ENCODE measurements at regions not wholly inside any gene's neighbourhood (a gene's known extent, or its start where the extent isn't known, plus 50 kb on each side); places are given as distances from the start of the nearest gene placed in this dataset.
"Not testable (repeated sequence)": the region's sequence is repeated elsewhere in the genome, so short reads cannot be mapped to it uniquely, and the experiment has no call there.

GRCh38 chr22:15849772-15850171 is 159.9 kb downstream of the POTEH start:
- TF ChIP-seq CTCF (IDR thresholded peaks at IDR 0.05); ZFX (IDR thresholded peaks at IDR 0.05; ENCODE audit: borderline replicate concordance): not testable (repeated sequence)
